ENCODE measurements at regions not wholly inside any gene's neighbourhood (a gene's known extent, or its start where the extent isn't known, plus 50 kb on each side); places are given as distances from the start of the nearest gene placed in this dataset.

DNA sequence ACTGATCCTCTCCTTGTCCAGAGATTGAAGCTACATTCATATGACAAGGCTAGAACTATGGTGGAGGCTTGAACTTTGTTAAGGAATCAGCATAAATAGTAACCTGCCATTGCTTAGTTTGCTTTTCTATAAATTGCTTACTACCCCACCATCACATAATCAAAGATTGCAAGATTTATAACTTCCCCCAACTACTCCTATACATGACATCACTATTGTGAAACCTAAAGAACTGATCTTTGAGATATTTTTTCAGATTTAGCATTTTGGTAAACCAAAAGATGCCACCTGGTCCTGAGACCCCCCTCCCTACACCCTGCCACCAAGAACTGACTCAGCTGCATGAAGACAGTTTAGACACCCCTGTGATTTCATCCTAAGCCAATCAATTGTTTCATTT is 385.3 kb downstream of the CDC5L start:
- Histone ChIP-seq H4K20me1 (ENCODE audit: insufficient read depth) (no peaks in the 10 kb centered on the region), H2AFZ (ENCODE audit: low read depth, low read length) (no peak overlapping the region), H3K27me3 (ENCODE audit: insufficient read depth, low read depth, low read length) (no peaks in the 10 kb centered on the region), H3K79me2 (replicated peaks; ENCODE audit: insufficient read depth, low read length) (no peaks in the 10 kb centered on the region), H3K4me2 (ENCODE audit: low read length) (no peak overlapping the region), H3F3A (ENCODE audit: insufficient read depth, low read length, poor library complexity, severe bottlenecking) (no peaks in the 10 kb centered on the region), H3K9ac (ENCODE audit: low read length) (no peak overlapping the region), H3K9me3 (ENCODE audit: low read length) (no peaks in the 10 kb centered on the region), H3K4me3 (ENCODE audit: low read length) (no peak overlapping the region), H3K9me2 (ENCODE audit: insufficient read depth, low read length) (no peaks in the 10 kb centered on the region), H3K27ac (ENCODE audit: low read length) (no peak overlapping the region), H3K36me3 (ENCODE audit: insufficient read depth, low read length) (no peaks in the 10 kb centered on the region)
- no peak for TF ChIP-seq POLR2AphosphoS5 (IDR thresholded peaks at IDR 0.05)
- no peak for TF ChIP-seq EZH2 (IDR thresholded peaks at IDR 0.05; ENCODE audit: borderline replicate concordance, insufficient read depth, low read length, poor library complexity, severe bottlenecking)
- TF ChIP-seq EP300 (conservative IDR thresholded peaks at IDR 0.05; ENCODE audit: poor library complexity, severe bottlenecking), result no peak
- TF ChIP-seq RAD21 (conservative IDR thresholded peaks at IDR 0.05), result no peak
- no peak for TF ChIP-seq MXI1 (conservative IDR thresholded peaks at IDR 0.05; ENCODE audit: poor library complexity, severe bottlenecking)
- TF ChIP-seq SMC3 (conservative IDR thresholded peaks at IDR 0.05; ENCODE audit: poor library complexity), result no peak
- TF ChIP-seq TAF1 (IDR thresholded peaks at IDR 0.05; ENCODE audit: low read depth), result no peak
- TF ChIP-seq, protein P1, sequence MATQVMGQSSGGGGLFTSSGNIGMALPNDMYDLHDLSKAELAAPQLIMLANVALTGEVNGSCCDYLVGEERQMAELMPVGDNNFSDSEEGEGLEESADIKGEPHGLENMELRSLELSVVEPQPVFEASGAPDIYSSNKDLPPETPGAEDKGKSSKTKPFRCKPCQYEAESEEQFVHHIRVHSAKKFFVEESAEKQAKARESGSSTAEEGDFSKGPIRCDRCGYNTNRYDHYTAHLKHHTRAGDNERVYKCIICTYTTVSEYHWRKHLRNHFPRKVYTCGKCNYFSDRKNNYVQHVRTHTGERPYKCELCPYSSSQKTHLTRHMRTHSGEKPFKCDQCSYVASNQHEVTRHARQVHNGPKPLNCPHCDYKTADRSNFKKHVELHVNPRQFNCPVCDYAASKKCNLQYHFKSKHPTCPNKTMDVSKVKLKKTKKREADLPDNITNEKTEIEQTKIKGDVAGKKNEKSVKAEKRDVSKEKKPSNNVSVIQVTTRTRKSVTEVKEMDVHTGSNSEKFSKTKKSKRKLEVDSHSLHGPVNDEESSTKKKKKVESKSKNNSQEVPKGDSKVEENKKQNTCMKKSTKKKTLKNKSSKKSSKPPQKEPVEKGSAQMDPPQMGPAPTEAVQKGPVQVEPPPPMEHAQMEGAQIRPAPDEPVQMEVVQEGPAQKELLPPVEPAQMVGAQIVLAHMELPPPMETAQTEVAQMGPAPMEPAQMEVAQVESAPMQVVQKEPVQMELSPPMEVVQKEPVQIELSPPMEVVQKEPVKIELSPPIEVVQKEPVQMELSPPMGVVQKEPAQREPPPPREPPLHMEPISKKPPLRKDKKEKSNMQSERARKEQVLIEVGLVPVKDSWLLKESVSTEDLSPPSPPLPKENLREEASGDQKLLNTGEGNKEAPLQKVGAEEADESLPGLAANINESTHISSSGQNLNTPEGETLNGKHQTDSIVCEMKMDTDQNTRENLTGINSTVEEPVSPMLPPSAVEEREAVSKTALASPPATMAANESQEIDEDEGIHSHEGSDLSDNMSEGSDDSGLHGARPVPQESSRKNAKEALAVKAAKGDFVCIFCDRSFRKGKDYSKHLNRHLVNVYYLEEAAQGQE (IDR thresholded peaks at IDR 0.05; ENCODE audit: borderline replicate concordance), result no peak
- TF ChIP-seq, protein P2, sequence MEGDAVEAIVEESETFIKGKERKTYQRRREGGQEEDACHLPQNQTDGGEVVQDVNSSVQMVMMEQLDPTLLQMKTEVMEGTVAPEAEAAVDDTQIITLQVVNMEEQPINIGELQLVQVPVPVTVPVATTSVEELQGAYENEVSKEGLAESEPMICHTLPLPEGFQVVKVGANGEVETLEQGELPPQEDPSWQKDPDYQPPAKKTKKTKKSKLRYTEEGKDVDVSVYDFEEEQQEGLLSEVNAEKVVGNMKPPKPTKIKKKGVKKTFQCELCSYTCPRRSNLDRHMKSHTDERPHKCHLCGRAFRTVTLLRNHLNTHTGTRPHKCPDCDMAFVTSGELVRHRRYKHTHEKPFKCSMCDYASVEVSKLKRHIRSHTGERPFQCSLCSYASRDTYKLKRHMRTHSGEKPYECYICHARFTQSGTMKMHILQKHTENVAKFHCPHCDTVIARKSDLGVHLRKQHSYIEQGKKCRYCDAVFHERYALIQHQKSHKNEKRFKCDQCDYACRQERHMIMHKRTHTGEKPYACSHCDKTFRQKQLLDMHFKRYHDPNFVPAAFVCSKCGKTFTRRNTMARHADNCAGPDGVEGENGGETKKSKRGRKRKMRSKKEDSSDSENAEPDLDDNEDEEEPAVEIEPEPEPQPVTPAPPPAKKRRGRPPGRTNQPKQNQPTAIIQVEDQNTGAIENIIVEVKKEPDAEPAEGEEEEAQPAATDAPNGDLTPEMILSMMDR (IDR thresholded peaks at IDR 0.05; ENCODE audit: poor library complexity, severe bottlenecking), result no peak

DNA sequence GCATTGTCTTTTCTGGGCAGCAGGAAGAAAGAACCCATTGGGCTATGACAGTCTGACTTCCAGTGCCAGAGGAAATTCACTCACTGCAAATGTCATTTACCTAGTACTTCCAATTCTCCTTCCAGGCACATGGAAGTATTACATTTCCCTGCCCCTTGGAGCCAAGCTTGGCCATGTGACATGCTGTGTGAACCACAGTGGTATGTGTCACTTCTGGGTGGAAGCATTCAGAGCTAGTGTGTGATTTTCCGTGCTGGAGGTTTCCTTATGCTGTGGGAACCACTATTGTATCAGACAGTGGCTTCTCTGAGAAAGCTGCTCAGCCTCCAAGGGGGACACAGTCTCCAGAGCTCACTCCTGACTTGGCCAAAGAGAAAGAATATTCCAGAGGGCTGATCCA is 387.6 kb downstream of the CDC5L start:
- no peak for TF ChIP-seq EP300 (conservative IDR thresholded peaks at IDR 0.05; ENCODE audit: poor library complexity, severe bottlenecking)
- TF ChIP-seq, protein P1 (IDR thresholded peaks at IDR 0.05; ENCODE audit: borderline replicate concordance), result no peak
- no peak for TF ChIP-seq TAF1 (IDR thresholded peaks at IDR 0.05; ENCODE audit: low read depth)
- no peak for TF ChIP-seq EZH2 (IDR thresholded peaks at IDR 0.05; ENCODE audit: borderline replicate concordance, insufficient read depth, low read length, poor library complexity, severe bottlenecking)
- no peak for TF ChIP-seq POLR2AphosphoS5 (IDR thresholded peaks at IDR 0.05)
- TF ChIP-seq MXI1 (conservative IDR thresholded peaks at IDR 0.05; ENCODE audit: poor library complexity, severe bottlenecking), result no peak
- TF ChIP-seq, protein P2 (IDR thresholded peaks at IDR 0.05; ENCODE audit: poor library complexity, severe bottlenecking), result no peak
- no peak for TF ChIP-seq RAD21 (conservative IDR thresholded peaks at IDR 0.05)
- no peak for TF ChIP-seq SMC3 (conservative IDR thresholded peaks at IDR 0.05; ENCODE audit: poor library complexity)
- Histone ChIP-seq H2AFZ (ENCODE audit: low read depth, low read length) (no peak overlapping the region), H3K79me2 (replicated peaks; ENCODE audit: insufficient read depth, low read length) (no peaks in the 10 kb centered on the region), H3F3A (ENCODE audit: insufficient read depth, low read length, poor library complexity, severe bottlenecking) (no peaks in the 10 kb centered on the region), H3K36me3 (ENCODE audit: insufficient read depth, low read length) (no peaks in the 10 kb centered on the region), H4K20me1 (ENCODE audit: insufficient read depth) (no peaks in the 10 kb centered on the region), H3K9ac (ENCODE audit: low read length) (no peak overlapping the region), H3K27ac (ENCODE audit: low read length) (no peak overlapping the region), H3K9me2 (ENCODE audit: insufficient read depth, low read length) (no peaks in the 10 kb centered on the region), H3K4me2 (ENCODE audit: low read length) (no peak overlapping the region), H3K9me3 (ENCODE audit: low read length) (no peaks in the 10 kb centered on the region), H3K27me3 (ENCODE audit: insufficient read depth, low read depth, low read length) (no peaks in the 10 kb centered on the region), H3K4me3 (ENCODE audit: low read length) (no peak overlapping the region)

All from neural cell (in vitro differentiated cells).